ENCODE measurements at regions not wholly inside any gene's neighbourhood (a gene's known extent, or its start where the extent isn't known, plus 50 kb on each side); places are given as distances from the start of the nearest gene placed in this dataset.

- no peak for TF ChIP-seq REST (IDR thresholded peaks at IDR 0.05; ENCODE audit: insufficient read depth in 1 of 2, low read depth in 2 of 2, low read length in 2 of 2)
- TF ChIP-seq POLR2AphosphoS5 (IDR thresholded peaks at IDR 0.05; ENCODE audit: low read depth, low read length): no peak
- TF ChIP-seq TAF1 (IDR thresholded peaks at IDR 0.05; ENCODE audit: borderline replicate concordance, insufficient read depth, low read length): no peak
Measured at GRCh38 chr4:43918377-43918776, 530.2 kb downstream of the KCTD8 start.
